ENCODE measurements at regions not wholly inside any gene's neighbourhood (a gene's known extent, or its start where the extent isn't known, plus 50 kb on each side); places are given as distances from the start of the nearest gene placed in this dataset.

- DNase-seq, result no peak
- H3K9me3 ChIP-seq, result no peaks in the 10 kb centered on the region
- H3K27me3 ChIP-seq, result no peaks in the 10 kb centered on the region
- no peaks in the 10 kb centered on the region for H3K36me3 ChIP-seq (replicated peaks in 1 of 2; ENCODE audit: insufficient read depth in 1 of 2, low read depth in 2 of 2)
- H3K4me3 ChIP-seq, result no peak overlapping the region
- peaks cover 5% of the 10 kb centered on the region for H3K4me1 ChIP-seq
- intact Hi-C loops (cut with DNase I), result no loop called here
- no peak overlapping the region for H3K27ac ChIP-seq
- no peak for ATAC-seq
- TF ChIP-seq, protein P1, sequence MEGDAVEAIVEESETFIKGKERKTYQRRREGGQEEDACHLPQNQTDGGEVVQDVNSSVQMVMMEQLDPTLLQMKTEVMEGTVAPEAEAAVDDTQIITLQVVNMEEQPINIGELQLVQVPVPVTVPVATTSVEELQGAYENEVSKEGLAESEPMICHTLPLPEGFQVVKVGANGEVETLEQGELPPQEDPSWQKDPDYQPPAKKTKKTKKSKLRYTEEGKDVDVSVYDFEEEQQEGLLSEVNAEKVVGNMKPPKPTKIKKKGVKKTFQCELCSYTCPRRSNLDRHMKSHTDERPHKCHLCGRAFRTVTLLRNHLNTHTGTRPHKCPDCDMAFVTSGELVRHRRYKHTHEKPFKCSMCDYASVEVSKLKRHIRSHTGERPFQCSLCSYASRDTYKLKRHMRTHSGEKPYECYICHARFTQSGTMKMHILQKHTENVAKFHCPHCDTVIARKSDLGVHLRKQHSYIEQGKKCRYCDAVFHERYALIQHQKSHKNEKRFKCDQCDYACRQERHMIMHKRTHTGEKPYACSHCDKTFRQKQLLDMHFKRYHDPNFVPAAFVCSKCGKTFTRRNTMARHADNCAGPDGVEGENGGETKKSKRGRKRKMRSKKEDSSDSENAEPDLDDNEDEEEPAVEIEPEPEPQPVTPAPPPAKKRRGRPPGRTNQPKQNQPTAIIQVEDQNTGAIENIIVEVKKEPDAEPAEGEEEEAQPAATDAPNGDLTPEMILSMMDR (IDR thresholded peaks at IDR 0.05), result no peak
- TF ChIP-seq POLR2A (IDR thresholded peaks at IDR 0.05), result no peak
These were observed 1184.6 kb downstream of the FLRT2 start for GRCh38 chr14:86714575-86714974.

DNA sequence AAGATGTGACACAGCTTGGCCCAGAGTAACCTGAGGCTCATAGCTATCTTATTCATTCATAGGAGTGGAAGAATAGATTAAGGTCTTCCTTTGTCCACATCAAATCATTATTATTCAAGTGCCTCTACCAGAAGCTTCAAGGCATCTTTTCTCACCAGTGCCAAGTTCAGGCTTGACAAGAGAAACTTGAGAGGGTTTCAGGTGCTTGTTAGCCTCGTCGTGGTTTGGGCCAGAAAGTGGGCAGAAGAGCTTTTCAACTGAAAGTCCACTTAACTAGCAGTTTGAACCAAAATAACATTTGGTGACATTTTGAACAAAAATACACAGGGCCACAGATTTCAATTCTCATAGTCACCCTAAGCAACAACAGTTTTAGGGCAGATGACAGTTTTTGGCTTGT, 1184.2 kb downstream of the FLRT2 start:
- no peak overlapping the region for H3K27ac ChIP-seq
- H3K4me3 ChIP-seq, result no peak overlapping the region
- 79 to 92% methylated on average over 2 of the region's 2 CpGs for WGBS, 2 donors
- intact Hi-C loops (cut with DNase I), result no loop called here
- no peaks in the 10 kb centered on the region for H3K36me3 ChIP-seq (replicated peaks in 1 of 2; ENCODE audit: insufficient read depth in 1 of 2, low read depth in 2 of 2)
- TF ChIP-seq POLR2A (IDR thresholded peaks at IDR 0.05), result no peak
- TF ChIP-seq, protein P1 (IDR thresholded peaks at IDR 0.05), result no peak
- H3K4me1 ChIP-seq, result peaks cover 9% of the 10 kb centered on the region
- DNase-seq (no peak), ATAC-seq (no peak)
- H3K9me3 ChIP-seq, result no peaks in the 10 kb centered on the region
- no peaks in the 10 kb centered on the region for H3K27me3 ChIP-seq

DNA sequence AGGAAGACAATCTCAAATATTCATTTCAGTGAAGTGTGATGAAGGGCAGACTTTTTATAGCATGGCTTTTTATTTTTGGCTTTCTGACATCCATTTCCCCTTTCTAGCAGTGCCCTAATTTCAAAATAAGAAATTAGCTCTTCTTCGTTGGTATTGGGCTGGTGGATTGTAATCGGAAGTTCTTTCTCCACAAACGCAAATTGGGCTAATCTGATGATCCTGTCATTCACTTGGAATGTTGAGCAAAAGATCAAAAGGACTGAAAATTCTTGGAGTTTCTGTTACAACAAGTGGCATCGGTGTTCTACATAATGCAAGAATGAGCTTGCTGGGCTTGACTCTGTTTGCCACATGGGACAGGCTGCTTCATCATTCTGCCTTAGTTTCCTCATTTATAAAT, 1182.8 kb downstream of the FLRT2 start:
- 34 to 50% methylated on average over 4 of the region's 4 CpGs for WGBS, 2 donors
- no peak overlapping the region for H3K4me3 ChIP-seq
- no peak for DNase-seq

DNA sequence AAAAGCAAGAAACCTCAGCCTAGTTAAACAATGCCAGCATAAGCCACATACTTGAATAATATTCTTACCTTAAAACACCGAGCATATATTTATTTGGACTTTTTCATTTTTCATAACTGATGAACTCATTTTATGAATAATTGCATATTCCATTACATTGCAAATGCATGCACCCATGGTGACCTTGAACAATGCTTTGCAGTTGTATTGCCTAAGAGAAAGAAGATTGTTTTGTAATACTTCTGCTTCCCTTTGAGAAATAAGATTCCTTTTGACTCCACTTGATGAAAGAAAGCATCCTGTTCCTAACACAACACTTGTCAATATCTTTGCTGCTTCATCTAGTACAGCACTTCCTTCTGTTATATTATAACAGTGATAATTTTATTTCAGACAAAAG, 1182.2 kb downstream of the FLRT2 start:
- ATAC-seq (no peak), DNase-seq (no peak)
- intact Hi-C loops (cut with DNase I), result no loop called here
- H3K36me3 ChIP-seq (replicated peaks in 1 of 2; ENCODE audit: insufficient read depth in 1 of 2, low read depth in 2 of 2), result no peaks in the 10 kb centered on the region
- no peak for TF ChIP-seq POLR2A (IDR thresholded peaks at IDR 0.05)
- TF ChIP-seq, protein P1 (IDR thresholded peaks at IDR 0.05), result no peak
- H3K4me3 ChIP-seq, result no peak overlapping the region
- 67 to 81% methylated on average over 1 of the region's 1 CpG for WGBS, 2 donors
- H3K27ac ChIP-seq, result no peak overlapping the region
- H3K4me1 ChIP-seq, result peaks cover 26% of the 10 kb centered on the region
- H3K27me3 ChIP-seq, result no peaks in the 10 kb centered on the region
- no peaks in the 10 kb centered on the region for H3K9me3 ChIP-seq

More for the DNA sequence above, 1182.8 kb downstream of the FLRT2 start:
- no peaks in the 10 kb centered on the region for H3K9me3 ChIP-seq
- intact Hi-C loops (cut with DNase I), result no loop called here
- TF ChIP-seq POLR2A (IDR thresholded peaks at IDR 0.05), result no peak
- TF ChIP-seq, protein P1 (IDR thresholded peaks at IDR 0.05), result no peak
- no peaks in the 10 kb centered on the region for H3K36me3 ChIP-seq (replicated peaks in 1 of 2; ENCODE audit: insufficient read depth in 1 of 2, low read depth in 2 of 2)
- ATAC-seq, result no peak
- H3K27me3 ChIP-seq, result no peaks in the 10 kb centered on the region
- no peak overlapping the region for H3K27ac ChIP-seq
- peaks cover 23% of the 10 kb centered on the region for H3K4me1 ChIP-seq

DNA sequence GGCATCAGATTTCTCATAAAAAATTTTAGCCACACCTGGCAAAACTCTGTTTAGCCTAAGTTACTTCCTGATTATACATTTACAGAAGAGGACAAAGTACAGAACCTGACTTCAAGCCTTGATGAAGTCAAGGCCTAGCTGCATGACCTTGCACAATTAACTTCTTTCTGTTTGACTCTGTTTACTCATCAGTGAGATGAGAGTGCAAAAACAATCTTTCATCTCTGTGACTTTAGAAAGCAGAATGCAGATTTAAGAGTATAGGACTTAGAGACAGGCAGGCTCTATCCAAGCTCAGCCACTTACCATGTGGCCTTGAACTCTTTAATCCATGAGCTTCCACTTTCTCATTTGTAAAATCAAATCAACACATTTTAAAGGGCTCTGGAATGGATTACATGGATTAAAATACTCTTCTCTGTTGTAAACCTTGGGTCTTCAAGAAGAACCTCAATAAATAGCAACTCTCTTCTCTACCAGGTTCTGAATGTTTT, 1178.9 kb downstream of the FLRT2 start:
- Histone ChIP-seq H3K4me3 (no peak overlapping the region), H3K27ac (peak overlapping the region in 3 of 4 donors; percentile 19 to 58 (median 36)), H3K36me3 (replicated peaks in 1 of 2; ENCODE audit: insufficient read depth in 1 of 2, low read depth in 2 of 2) (no peaks in the 10 kb centered on the region), H3K27me3 (no peaks in the 10 kb centered on the region), H3K4me1 (peaks cover 26% of the 10 kb centered on the region), H3K9me3 (no peaks in the 10 kb centered on the region)
- no peak for TF ChIP-seq POLR2A (IDR thresholded peaks at IDR 0.05)
- TF ChIP-seq, protein P1 (IDR thresholded peaks at IDR 0.05), result no peak
- ATAC-seq, result peak; percentile 89
- peak in 2 of 4 donors; percentile 25 to 41 for DNase-seq
- intact Hi-C loops (cut with DNase I), result no loop called here

Measured in body of pancreas (tissue), 4 donors.